Peyer's patch (tissue), 4 donors: ENCODE measurements at regions not wholly inside any gene's neighbourhood (a gene's known extent, or its start where the extent isn't known, plus 50 kb on each side); places are given as distances from the start of the nearest gene placed in this dataset.
A peak's percentile ranks its signal among the peaks of the same experiment; 100 is the strongest.

Experiments
- DNase-seq, 3 donors: peaks; one replicate each; pipeline ENCODE4 v3.0.0-alpha.2; 2017 to 2019
- H3K27ac ChIP-seq, 4 donors: fragments of 200-600 bp; sonication (generic); one replicate each; pipeline ENCODE4 v1.5.1; 2016 to 2019
- H3K27me3 ChIP-seq, 2 donors: fragments of 200-600 bp; sonication (generic); one replicate each; pipeline ENCODE4 v1.5.1; 2019
- H3K36me3 ChIP-seq, 3 donors: fragments of 200-600 bp; sonication (generic); one replicate each; pipeline ENCODE4 v1.5.1; 2016 to 2019
- H3K4me1 ChIP-seq, 4 donors: fragments of 200-600 bp; sonication (generic); one replicate each; pipeline ENCODE4 v1.5.1; 2016 to 2019
- H3K4me3 ChIP-seq, 4 donors: fragments of 200-600 bp; sonication (generic); 1 replicate in 3 of 4; 2 replicates in 1 of 4; pipeline ENCODE4 v1.5.1; 2016 to 2019; ENCODE audit warnings: mild to moderate bottlenecking in 1 of 4
- H3K9me3 ChIP-seq, 4 donors: fragments of 200-600 bp; sonication (generic); one replicate each; pipeline ENCODE4 v1.5.1; 2016 to 2019; ENCODE audit warnings: mild to moderate bottlenecking in 1 of 4
- CTCF ChIP-seq, 6 experiments: fragments of 450-650 bp in 4 of 6; fragments of 200-600 bp in 2 of 6; sonication (generic) in 1 of 6; IDR thresholded peaks; one replicate each; pipeline ENCODE4 v1.5.1; 2017 to 2019; ENCODE audit warnings: antibody characterized with exemption in 6 of 6, mild to moderate bottlenecking in 3 of 6, moderate library complexity in 1 of 6
- POLR2A ChIP-seq, 2 donors: fragments of 450-650 bp; IDR thresholded peaks; one replicate each; pipeline ENCODE4 v1.5.1; 2017; ENCODE audit warnings: antibody characterized with exemption in 2 of 2, mild to moderate bottlenecking in 2 of 2, moderate library complexity in 2 of 2

- Histone ChIP-seq H3K27ac (no peak overlapping the region), H3K27me3 (no peaks in the 10 kb centered on the region), H3K36me3 (no peaks in the 10 kb centered on the region), H3K9me3 (no peaks in the 10 kb centered on the region), H3K4me3 (no peak overlapping the region), H3K4me1 (no peaks in the 10 kb centered on the region)
- peak in 2 of 3 donors; percentile 23 to 40 for DNase-seq
- TF ChIP-seq POLR2A (IDR thresholded peaks at IDR 0.05) (no peak), CTCF (IDR thresholded peaks at IDR 0.05) (no peak)
These were observed 61.0 kb upstream of the DUSP5 start for GRCh38 chr10:110436554-110437350.

- H3K4me1 ChIP-seq, result no peaks in the 10 kb centered on the region
- H3K27ac ChIP-seq, result no peak overlapping the region
These were observed 60.4 kb upstream of the DUSP5 start for GRCh38 chr10:110437351-110437605.

GRCh38 chr10:110437761-110438341, 59.9 kb upstream of the DUSP5 start:
- H3K36me3 ChIP-seq, result no peaks in the 10 kb centered on the region
- H3K9me3 ChIP-seq, result no peaks in the 10 kb centered on the region
- H3K27me3 ChIP-seq, result no peaks in the 10 kb centered on the region
- DNase-seq, result peak in 2 of 3 donors; percentile 35 to 37
- no peak for TF ChIP-seq CTCF (IDR thresholded peaks at IDR 0.05)
- no peak for TF ChIP-seq POLR2A (IDR thresholded peaks at IDR 0.05)
- H3K27ac ChIP-seq, result no peak overlapping the region
- no peaks in the 10 kb centered on the region for H3K4me1 ChIP-seq
- H3K4me3 ChIP-seq, result no peak overlapping the region

More at GRCh38 chr10:110437351-110437605, 60.4 kb upstream of the DUSP5 start:
- Histone ChIP-seq H3K36me3 (no peaks in the 10 kb centered on the region), H3K9me3 (no peaks in the 10 kb centered on the region), H3K4me3 (no peak overlapping the region), H3K27me3 (no peaks in the 10 kb centered on the region)
- no peak for DNase-seq
- TF ChIP-seq POLR2A (IDR thresholded peaks at IDR 0.05) (no peak), CTCF (IDR thresholded peaks at IDR 0.05) (no peak)

- H3K4me1 ChIP-seq, result no peaks in the 10 kb centered on the region
- no peaks in the 10 kb centered on the region for H3K9me3 ChIP-seq
- no peak overlapping the region for H3K4me3 ChIP-seq
- no peaks in the 10 kb centered on the region for H3K36me3 ChIP-seq
- H3K27me3 ChIP-seq, result no peaks in the 10 kb centered on the region
- H3K27ac ChIP-seq, result no peak overlapping the region
- TF ChIP-seq CTCF (IDR thresholded peaks at IDR 0.05), result no peak
- TF ChIP-seq POLR2A (IDR thresholded peaks at IDR 0.05), result no peak
- DNase-seq, result peak in 1 of 3 donors; percentile 37
These were observed 55.0 kb upstream of the DUSP5 start for GRCh38 chr10:110442746-110443145.

GRCh38 chr10:110443239-110444003, 54.3 kb upstream of the DUSP5 start:
- Histone ChIP-seq H3K27ac (no peak overlapping the region), H3K9me3 (no peaks in the 10 kb centered on the region), H3K36me3 (no peaks in the 10 kb centered on the region), H3K27me3 (no peaks in the 10 kb centered on the region), H3K4me3 (no peak overlapping the region), H3K4me1 (no peaks in the 10 kb centered on the region)
- no peak for TF ChIP-seq CTCF (IDR thresholded peaks at IDR 0.05)
- no peak for TF ChIP-seq POLR2A (IDR thresholded peaks at IDR 0.05)
- DNase-seq, result peak in 1 of 3 donors; percentile 15
